Bronchial epithelial cell (primary cell): ENCODE measurements at regions not wholly inside any gene's neighbourhood (a gene's known extent, or its start where the extent isn't known, plus 50 kb on each side); places are given as distances from the start of the nearest gene placed in this dataset.
"Not testable (repeated sequence)": the region's sequence is repeated elsewhere in the genome, so short reads cannot be mapped to it uniquely, and the experiment has no call there.

Source experiments
- DNase-seq: peaks from one replicate; pipeline ENCODE4 v3.0.0-alpha.2; 2010; ENCODE audit warnings: low read depth
- FAIRE-seq: peaks from 2 replicates; lab custom pipeline; 2011; peaks lifted over from hg19 to GRCh38; lab: Jason Lieb, UNC
- H3K27me3 ChIP-seq: 2 replicates; pipeline ENCODE4 v1.5.1; 2011; ENCODE audit warnings: low read length; ENCODE audit not compliant: control insufficient read depth, insufficient read depth
- H3K36me3 ChIP-seq: 2 replicates; pipeline ENCODE4 v1.5.1; 2011; ENCODE audit warnings: low read length; ENCODE audit not compliant: control insufficient read depth, insufficient read depth
- H3K4me3 ChIP-seq: 2 replicates; pipeline ENCODE4 v1.5.1; 2011; ENCODE audit warnings: mild to moderate bottlenecking, low read depth, low read length, control low read depth
- TF ChIP-seq, protein P1 (sequence below): IDR thresholded peaks from 2 replicates; pipeline ENCODE4 v1.5.1; 2011; ENCODE audit warnings: mild to moderate bottlenecking, moderate library complexity, low read length, control low read depth, inconsistent platforms; ENCODE audit not compliant: insufficient read depth, severe bottlenecking

DNA sequence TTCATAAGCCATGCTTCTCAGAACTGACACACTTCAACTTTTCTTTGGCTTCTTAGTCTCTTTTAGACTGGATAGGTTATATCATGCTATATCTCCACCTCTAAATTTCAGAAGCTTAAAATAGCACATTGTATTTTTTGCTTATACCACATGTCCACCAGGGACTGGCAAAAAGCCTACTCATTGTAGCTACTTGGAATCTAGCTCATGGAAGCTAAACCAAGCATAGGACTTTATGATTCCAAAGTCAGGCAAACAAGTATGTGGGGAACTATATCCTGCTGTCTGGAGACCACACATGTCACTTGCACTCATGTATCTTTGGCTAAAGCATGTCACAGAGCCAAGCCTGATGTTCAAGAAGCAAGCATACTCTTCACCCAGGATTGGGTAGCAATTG is 245.0 kb upstream of the RASGRP1 start:
- no peaks in the 10 kb centered on the region for H3K27me3 ChIP-seq
- FAIRE-seq (no peak), DNase-seq (no peak)
- no peaks in the 10 kb centered on the region for H3K36me3 ChIP-seq
- H3K4me3 ChIP-seq = no peak overlapping the region
- TF ChIP-seq, protein P1, sequence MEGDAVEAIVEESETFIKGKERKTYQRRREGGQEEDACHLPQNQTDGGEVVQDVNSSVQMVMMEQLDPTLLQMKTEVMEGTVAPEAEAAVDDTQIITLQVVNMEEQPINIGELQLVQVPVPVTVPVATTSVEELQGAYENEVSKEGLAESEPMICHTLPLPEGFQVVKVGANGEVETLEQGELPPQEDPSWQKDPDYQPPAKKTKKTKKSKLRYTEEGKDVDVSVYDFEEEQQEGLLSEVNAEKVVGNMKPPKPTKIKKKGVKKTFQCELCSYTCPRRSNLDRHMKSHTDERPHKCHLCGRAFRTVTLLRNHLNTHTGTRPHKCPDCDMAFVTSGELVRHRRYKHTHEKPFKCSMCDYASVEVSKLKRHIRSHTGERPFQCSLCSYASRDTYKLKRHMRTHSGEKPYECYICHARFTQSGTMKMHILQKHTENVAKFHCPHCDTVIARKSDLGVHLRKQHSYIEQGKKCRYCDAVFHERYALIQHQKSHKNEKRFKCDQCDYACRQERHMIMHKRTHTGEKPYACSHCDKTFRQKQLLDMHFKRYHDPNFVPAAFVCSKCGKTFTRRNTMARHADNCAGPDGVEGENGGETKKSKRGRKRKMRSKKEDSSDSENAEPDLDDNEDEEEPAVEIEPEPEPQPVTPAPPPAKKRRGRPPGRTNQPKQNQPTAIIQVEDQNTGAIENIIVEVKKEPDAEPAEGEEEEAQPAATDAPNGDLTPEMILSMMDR = no peak

DNA sequence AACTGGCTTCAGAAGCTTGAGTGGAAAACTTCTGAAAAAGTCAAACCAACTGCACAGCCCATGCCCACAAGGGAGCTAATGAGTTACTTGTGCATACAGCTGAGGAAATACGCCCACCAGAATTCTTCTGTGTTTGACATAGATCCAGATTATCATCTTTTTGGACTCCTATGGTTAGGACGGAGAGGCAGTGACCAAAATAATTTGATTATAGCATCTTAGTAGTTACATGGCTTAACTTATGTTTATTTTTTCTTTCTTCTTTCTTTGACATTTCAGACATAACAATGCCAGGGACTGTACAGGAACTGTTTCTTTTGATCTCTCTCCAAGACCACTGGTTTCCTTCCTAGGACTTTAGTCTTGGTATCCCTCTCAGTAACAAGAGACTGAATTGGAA is 246.1 kb upstream of the RASGRP1 start:
- H3K4me3 ChIP-seq = no peak overlapping the region
- FAIRE-seq (no peak), DNase-seq (no peak)
- H3K36me3 ChIP-seq = no peaks in the 10 kb centered on the region
- TF ChIP-seq, protein P1 = no peak
- no peaks in the 10 kb centered on the region for H3K27me3 ChIP-seq

DNA sequence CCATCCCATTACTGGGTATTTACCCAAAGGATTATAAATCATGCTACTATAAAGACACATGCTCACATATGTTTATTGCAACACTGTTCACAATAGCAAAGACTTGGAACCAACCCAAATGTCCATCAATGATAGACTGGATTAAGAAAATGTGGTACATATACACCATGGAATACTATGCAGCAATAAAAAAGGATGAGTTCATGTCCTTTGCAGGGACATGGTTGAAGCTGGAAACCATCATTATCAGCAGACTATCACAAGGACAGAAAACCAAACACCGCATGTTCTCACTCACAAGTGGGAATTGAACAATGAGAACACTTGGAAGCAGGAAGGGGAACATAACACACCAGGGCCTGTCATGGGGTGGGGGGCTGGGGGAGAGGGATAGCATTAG is 249.6 kb upstream of the RASGRP1 start:
- not testable (repeated sequence) for DNase-seq, H3K36me3 ChIP-seq, H3K4me3 ChIP-seq, FAIRE-seq, H3K27me3 ChIP-seq

DNA sequence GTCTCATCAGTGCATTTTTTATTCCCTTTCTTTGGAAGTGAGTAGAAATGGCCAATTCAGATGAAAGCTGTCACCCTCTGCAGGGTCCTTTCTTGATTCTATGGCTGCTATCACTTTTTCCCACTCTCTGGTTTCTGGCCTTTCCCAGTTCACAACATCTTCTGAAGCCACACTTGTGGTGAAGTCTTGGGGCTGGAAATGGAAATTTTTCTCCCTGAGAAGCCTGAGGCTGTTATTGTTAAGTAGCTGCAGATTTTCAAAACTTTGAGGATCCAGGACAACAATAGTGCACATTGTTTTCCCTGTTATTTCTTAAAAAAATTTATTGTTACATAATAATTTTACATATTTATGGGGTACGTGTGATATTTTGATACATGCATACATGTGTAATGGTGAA is 250.3 kb upstream of the RASGRP1 start:
- Histone ChIP-seq H3K36me3 (no peaks in the 10 kb centered on the region), H3K4me3 (no peak overlapping the region), H3K27me3 (no peaks in the 10 kb centered on the region)
- TF ChIP-seq, protein P1 = no peak
- DNase-seq (no peak), FAIRE-seq (no peak)

DNA sequence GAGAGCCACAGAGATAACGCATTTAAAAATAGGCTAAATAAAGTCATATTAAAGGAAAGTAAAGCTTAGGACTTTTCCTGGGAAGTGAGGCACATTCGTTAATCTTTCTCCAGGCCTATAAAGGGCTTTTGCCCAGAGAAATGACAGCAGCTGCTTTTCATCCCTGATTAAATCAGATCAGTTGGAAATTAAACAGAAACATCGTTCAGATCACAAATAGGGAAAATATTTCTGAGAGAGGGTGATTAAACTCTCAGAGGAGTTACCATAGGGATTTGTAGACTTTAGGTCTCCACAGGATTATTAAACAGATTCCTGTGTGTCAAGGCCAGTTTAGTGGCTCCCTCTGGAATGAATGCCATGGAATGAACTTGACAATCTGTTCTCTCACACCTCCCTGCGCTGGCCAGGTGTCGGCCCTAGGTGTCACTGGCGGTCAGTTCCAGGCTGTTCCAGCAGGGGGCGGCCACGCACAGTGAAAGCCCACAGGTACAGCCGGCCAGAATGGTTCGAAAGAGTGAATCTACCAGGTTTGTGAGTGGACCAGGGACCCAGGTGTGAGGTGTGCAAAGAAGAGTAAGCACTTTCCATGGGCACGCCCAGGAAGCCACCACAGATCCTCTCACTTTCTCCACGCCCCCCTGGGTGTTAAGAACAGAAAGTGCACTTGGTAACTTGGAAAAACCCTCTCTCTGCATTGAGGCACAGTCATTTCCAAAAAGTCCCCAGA is 253.0 kb upstream of the RASGRP1 start:
- DNase-seq (peak; percentile 64), FAIRE-seq (no peak)
- Histone ChIP-seq H3K36me3 (no peaks in the 10 kb centered on the region), H3K27me3 (no peaks in the 10 kb centered on the region), H3K4me3 (no peak overlapping the region)
- TF ChIP-seq, protein P1 = peak; percentile 99

DNA sequence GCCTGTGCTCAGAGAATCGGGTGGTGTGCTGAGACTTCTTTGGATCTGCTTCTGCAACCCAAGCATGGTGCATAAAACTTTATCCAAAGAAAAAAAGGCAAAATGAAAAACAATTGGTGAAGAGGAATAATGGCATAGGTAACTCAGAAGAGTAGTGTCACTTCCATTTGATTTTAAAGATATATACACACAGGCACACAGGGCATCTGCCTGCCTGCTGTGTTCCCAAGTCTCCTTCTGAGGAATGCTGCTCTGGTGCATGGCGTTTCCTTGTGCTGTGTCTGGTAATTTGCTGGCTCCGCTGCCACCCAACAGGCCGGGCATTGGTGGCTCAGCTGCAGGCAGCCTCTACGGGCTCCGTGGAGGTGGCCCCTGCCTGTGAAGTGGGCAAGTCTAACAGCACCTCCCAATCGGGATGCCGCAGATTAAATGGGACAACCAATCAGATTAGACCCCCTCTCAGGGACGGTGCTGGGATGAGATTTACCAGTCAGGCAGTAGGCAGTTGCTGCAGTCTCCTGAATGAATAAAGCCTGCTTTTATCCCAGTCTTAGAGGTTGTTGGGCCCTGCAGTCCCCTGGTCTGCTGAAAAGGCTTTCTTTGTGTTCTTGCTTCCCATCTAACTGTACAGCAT is 253.7 kb upstream of the RASGRP1 start:
- FAIRE-seq (no peak), DNase-seq (no peak)

More for the DNA sequence above, 253.7 kb upstream of the RASGRP1 start:
- TF ChIP-seq, protein P1 = no peak
- H3K36me3 ChIP-seq = no peaks in the 10 kb centered on the region
- H3K4me3 ChIP-seq = no peak overlapping the region
- no peaks in the 10 kb centered on the region for H3K27me3 ChIP-seq
